ENCODE measurements at regions not wholly inside any gene's neighbourhood (a gene's known extent, or its start where the extent isn't known, plus 50 kb on each side); places are given as distances from the start of the nearest gene placed in this dataset.
"Not testable (repeated sequence)": the region's sequence is repeated elsewhere in the genome, so short reads cannot be mapped to it uniquely, and the experiment has no call there.

DNA sequence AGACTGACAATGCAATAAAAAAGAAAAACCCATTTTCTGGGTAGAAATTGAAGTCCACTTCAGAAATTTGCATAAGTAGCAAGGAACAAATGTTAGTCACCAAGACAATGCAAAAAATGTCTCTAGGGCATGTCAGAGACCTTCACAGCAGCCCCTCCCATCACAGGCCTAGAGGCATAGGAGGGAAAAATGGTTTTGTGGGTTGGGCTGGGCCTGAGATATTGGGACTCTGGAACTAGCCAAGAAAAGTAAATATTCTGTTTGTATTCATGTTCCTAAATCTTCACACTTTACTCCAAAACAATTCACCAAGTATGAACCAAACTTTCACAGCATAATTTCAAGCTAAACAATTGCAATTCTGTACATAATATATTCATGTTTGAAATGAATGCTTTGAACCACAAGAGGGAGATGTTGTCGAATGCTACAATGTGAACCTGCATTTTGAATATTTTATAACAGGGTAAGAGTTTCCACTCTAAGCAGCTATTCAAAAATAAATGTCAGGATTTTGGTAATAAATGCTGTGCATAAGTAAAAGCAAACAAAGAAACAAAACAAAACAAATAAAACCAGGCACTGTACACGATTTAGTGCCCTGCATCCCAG lies 429.2 kb downstream of the OTOL1 start:
- no peak for DNase-seq

DNA sequence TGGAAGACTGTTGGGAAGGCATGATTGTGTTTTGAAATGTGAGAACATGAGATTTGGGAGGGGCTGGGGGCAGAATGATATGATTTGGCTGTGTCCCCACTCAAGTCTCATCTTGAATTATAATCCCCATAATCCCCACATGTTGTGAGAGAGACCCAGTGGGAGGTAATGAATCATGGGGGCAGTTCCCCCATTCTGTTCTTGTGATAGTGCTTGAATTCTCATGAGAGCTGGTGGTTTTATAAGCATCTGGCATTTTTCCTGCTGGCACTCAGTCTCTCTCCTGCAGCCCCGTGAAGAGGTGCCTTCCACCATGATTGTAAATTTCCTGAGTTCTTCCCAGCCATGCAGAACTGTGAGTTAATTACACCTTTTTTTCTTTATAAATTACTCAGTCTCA lies 430.5 kb downstream of the OTOL1 start:
- no peak for DNase-seq

DNA sequence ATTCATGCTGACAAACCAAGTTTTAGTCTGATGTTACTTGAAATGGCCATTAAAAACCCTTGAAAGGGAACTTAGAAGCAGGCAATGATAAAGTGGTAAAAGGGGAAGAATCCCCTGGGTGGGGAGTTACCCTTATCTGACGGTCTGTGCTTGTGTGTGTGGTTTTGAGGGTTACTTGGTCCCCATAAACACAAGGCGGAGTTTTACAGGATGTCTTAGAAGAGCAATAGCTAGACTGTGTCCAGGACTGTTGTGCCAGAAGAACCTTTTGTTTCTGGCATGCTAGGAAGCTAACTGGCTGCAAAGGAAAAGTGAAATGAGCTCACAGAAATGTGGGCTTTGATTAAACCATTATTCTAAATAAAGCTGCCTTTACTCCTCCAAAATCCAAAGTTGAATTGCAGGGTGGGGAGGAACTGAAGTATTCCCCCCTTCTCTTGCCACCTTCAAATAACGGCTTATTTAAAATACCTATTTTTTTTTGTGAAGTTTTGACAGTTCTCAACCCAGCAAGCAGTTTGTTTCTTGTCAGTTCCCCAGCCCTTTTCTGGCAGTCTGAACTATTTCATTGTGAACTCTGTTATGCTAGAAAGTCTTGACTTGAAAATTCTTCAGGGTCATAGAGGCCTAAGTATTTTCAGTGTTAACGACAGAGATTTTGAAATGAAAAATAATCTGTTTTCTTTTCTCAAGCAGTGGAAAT lies 443.5 kb downstream of the OTOL1 start:
- no peak for DNase-seq

DNA sequence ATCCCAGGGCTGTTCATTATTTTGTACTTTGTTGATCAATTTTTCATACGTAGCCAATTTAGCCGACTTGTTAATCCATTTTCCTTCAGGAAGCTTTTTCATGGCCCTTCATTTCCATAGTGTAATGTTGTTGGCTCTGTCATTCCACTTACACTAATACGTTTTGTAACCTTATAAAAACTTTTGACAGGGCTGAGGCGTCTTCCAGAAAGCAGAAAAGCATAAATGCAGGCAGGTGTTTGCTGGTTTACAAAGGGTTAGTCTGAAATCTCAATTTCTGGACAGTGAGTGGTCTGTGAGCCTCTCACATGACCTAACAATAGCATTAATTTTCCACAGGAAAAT lies 444.0 kb downstream of the OTOL1 start:
- no peak for DNase-seq

DNA sequence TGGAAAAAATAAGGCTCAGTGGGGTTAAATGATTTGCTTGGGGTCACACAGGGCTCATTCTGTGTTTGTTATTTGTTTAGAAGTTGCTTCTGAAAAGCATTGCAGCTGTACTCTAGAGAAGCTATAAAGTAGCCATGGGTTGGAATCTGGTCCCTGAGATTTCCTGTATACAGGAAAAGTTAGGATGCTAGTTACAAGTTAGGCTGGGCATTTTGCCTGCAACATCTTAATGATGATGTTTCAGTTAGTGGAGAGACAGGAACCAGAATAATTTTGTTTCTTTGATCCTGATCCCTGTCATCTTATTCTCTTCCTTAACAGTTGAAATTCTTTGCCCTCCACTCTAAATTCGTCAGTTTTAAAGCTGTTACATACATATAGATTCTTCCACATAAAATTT lies 445.3 kb downstream of the OTOL1 start:
- no peak for DNase-seq

GRCh38 chr3:161943801-161944345 lies 447.3 kb downstream of the OTOL1 start:
- not testable (repeated sequence) for DNase-seq

DNA sequence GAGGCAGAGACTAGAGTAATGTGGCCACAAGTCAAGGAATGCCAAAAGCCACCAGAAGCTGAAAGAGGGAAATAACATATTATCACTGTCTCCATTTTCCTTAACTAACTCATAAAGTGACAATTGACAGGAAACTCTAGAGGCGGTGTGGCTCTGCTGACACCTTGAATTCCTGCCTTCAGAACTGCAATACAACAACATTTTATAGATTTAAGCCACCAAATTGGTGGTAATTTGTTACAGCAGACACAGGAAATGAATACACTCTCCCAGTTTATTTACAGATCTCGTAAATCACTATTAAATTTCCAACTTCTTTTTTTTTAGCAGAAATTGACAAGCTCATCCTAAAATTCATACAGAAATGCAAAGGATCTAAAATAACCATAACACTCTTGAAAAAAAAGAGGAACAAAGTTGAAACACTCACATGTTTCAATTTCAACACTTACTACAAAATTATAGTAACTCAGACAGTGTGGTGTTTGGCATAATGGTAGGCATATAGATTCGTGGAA lies 449.9 kb downstream of the OTOL1 start:
- DNase-seq = no peak

GRCh38 chr3:161950318-161950868 lies 453.8 kb downstream of the OTOL1 start:
- no peak for DNase-seq

GRCh38 chr3:161957467-161957866 lies 460.9 kb downstream of the OTOL1 start:
- DNase-seq = no peak

GRCh38 chr3:161964857-161965256 lies 468.2 kb downstream of the OTOL1 start:
- no peak for DNase-seq

DNA sequence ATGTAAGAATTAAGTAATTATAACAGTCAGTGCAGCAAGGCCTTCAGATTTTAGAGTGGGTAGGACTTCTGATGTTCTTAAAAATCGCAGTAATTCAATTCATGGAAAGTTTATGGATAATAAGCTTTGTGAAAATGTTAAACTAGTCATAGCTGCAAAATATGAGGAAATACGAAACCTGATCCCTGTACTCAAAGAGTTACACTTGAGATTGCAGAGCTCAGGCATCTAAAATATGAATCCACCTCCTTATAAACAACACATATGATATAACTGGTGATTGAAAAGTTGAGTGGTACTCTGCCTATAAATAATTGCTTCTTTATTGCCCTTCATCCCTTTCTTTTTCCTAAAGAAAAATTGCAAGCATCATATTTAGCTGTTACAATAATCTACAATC lies 473.3 kb downstream of the OTOL1 start:
- no peak for DNase-seq

DNA sequence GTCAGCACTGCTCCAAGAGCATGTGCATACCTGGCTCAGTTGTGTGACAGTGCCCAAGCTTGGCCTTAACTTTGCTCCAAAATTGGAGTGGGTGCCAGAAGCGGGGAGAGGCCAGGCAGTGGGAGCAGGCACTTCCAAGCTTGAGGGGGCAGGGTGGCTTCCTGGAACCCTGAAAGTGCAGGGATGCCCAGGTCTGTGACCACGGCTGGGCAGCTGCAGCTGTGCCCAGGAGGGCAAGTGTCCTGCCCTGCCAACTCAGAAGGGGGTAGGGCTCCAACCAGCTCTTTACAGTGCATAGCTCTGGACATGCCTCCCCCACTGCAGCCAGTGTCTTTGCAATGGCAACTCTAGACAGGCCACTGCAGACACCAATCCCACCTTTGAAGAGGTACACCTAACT lies 478.6 kb downstream of the OTOL1 start:
- DNase-seq = no peak

DNA sequence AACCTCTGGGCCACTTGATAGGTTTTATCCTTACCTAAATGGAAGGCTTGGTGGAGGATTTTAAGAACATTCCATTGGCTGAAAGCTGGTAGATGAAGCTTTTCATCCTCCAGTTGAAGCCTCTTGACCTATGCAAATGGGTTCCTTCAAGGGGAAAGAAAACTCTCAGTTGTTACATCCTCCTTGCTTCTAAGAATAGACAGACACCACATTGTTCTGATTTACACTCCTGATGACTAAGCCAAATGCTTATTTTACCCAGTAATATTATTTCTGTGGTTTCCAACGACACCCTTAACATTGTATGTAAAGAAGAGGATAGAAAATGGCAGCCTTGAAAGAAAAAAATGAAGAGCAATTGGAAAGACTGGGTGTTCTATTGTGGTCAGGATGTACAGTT lies 480.5 kb downstream of the OTOL1 start:
- no peak for DNase-seq

DNA sequence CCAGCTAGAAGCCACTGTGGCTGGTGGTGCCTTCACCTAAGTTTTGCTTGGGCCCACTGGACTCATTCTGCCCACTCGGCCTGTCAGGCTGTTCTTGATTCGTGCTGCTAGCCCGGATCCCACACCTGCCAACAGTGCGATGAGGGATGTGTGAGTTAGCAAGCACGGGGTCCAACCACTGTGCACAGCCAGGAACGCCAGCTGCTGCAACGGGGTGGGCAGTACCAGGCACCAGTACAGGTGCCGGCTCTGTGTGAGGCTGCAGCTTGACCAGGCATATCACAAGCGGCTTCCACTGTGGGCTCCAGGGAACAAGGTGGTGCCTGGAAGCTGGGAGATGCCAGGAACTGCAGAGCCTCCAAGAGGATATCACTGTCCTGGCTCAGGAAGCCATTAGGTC lies 481.2 kb downstream of the OTOL1 start:
- DNase-seq = no peak

DNA sequence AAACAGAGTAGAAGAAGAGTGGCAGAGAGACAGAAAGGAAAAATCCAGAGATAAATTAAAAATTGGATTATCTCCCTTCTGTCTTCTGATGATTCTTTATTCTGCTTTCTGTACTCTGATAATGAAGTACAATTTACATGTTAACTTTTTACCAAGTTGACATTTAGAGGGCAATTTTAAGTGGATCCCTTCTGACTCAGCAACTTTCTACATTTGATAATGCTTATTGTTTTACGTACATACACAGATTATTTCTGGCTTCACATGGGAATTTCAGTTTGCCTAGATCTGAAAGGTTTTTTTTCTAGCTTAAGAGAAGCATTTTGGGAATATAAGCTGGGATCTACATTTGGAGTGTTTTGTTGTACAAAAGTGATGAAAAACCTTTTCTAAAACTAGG lies 491.3 kb downstream of the OTOL1 start:
- DNase-seq = no peak

- no peak for DNase-seq
These were observed 492.4 kb downstream of the OTOL1 start for GRCh38 chr3:161989012-161989411.

- DNase-seq = no peak
These were observed 493.4 kb downstream of the OTOL1 start for GRCh38 chr3:161990036-161990435.

DNA sequence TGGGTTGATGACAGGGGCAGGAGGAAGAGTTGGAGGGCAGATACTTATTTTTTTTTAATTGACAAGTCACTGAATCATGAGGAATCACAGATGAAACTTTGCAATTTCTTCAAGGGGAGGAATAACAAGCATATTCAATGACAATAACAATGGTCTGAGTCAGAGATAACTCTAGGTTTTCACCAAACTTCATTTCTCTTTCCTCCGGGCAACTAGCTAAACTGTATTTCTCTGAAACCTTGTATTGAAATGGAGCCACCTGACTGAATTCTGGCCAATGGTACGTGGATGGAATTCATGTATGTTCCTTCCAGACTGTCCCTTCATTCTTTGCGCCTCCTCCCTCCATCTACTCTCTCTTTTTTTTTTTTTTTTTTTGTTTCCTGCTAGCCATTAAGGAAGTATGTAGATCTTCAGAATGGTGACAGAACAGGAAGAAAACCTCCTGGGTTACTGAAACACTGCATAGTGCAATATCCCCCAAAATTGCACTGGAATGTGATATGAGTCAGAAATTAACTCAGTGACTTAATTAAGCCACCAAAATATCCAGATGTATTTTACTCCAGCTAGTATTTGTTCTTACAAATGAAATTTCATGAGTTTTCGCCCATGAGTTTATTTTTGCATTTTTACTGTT lies 495.4 kb downstream of the OTOL1 start:
- no peak for DNase-seq

DNA sequence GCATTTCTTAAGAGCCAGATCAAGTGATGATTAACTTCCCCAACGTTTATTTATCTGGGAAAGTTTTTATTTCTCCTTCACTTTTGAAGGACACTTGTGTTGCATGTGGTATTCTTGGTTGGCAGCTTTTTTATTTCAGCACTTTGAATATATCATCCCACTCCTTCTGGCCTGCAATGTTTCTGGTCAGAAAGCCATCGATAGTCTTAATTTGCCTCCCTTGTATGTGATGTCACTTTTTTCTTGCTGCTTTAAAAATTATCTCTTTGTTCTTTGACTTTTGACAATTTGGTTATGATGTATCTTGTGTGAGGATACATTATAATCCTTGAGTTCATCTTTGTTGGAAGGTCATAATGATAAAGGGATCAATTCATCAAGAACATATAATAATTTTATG lies 503.2 kb downstream of the OTOL1 start:
- DNase-seq = no peak

DNA sequence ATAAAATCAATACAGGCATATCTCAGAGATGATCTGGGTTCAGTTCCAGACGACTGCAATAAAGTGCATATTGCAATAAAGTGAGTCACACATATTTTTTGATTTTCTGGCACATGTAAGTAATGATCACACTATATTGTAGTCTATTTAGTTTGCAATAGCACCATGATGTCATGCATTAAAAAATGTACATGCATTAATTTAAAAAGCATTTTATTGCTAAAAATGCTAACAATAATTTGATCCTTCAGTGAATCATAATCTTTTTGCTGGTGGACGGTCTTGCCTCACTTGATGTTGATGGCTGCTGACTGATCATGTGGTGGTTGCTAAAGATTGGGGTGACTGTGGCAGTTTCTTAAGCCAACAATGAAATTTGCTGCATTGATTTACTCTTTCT lies 511.1 kb downstream of the OTOL1 start:
- no peak for DNase-seq

GRCh38 chr3:162012633-162013032 lies 516.0 kb downstream of the OTOL1 start:
- no peak for DNase-seq

- DNase-seq = no peak
These were observed 517.7 kb downstream of the OTOL1 start for GRCh38 chr3:162014284-162014683.

- no peak for DNase-seq
These were observed 519.2 kb downstream of the OTOL1 start for GRCh38 chr3:162015856-162016255.

- DNase-seq = no peak
These were observed 523.2 kb downstream of the OTOL1 start for GRCh38 chr3:162019817-162020216.

Measured in COR-L47 (cell line).